A549 (cell line): ENCODE measurements at regions not wholly inside any gene's neighbourhood (a gene's known extent, or its start where the extent isn't known, plus 50 kb on each side); places are given as distances from the start of the nearest gene placed in this dataset.

ENCODE experiments used
- ATAC-seq, 2 experiments: fragments of 200-7000 bp in 1 of 2; fragments of >200 bp in 1 of 2; cut with Nextera tagmentation in 1 of 2; cut with Tn5 transposase in 1 of 2; 3 replicates each; pipeline versions ENCODE4 v1.8.0 to v1.9.1; 2018 to 2020; ENCODE audit warnings: mild to moderate bottlenecking in 1 of 2, moderate library complexity in 1 of 2
- CTCF ChIA-PET: fragments of 300-600 bp; sonication (Branson Sonifier 250); formaldehyde crosslinking; extraction: SDS; loops from one replicate; lab custom pipeline; 2021; ENCODE audit warnings: antibody characterized with exemption, inconsistent platforms; lab: Yijun Ruan, JAX
- POLR2A ChIA-PET: fragments of 350-600 bp; formaldehyde crosslinking; extraction: SDS; loops from one replicate; lab custom pipeline; 2021; ENCODE audit warnings: antibody characterized with exemption, inconsistent platforms; lab: Yijun Ruan, JAX
- DNase-seq, 2 experiments: peaks; one replicate each; pipeline versions ENCODE4 v3.0.0 to v3.0.0-alpha.2; 2011 to 2016; ENCODE audit warnings: low read depth in 1 of 2, low spot score in 1 of 2
- FAIRE-seq: peaks from 2 replicates; lab custom pipeline; 2011; peaks lifted over from hg19 to GRCh38; lab: Jason Lieb, UNC
- H3K27ac ChIP-seq, 2 experiments: fragments of >200 bp; sonication (Bioruptor Twin); formaldehyde crosslinking; 3 replicates each; pipeline ENCODE4 v1.5.1; 2016 to 2017
- H3K4me1 ChIP-seq: fragments of >200 bp; sonication (Bioruptor Twin); formaldehyde crosslinking; 3 replicates; pipeline ENCODE4 v1.6.1; 2016
- H3K4me2 ChIP-seq: fragments of >200 bp; sonication (Bioruptor Twin); formaldehyde crosslinking; 3 replicates; pipeline ENCODE4 v1.6.1; 2016
- H3K4me3 ChIP-seq: fragments of >200 bp; sonication (Bioruptor Twin); formaldehyde crosslinking; 3 replicates; pipeline ENCODE4 v1.5.1; 2016
- H3K9me3 ChIP-seq: fragments of >200 bp; sonication (Bioruptor Twin); formaldehyde crosslinking; 3 replicates; pipeline ENCODE4 v1.6.1; 2016
- BCL3 ChIP-seq: fragments of >200 bp; sonication (Bioruptor Twin); formaldehyde crosslinking; IDR thresholded peaks from 3 replicates; pipeline ENCODE4 v1.6.1; 2016
- CBX2 ChIP-seq: fragments of 200-600 bp; sonication (generic); IDR thresholded peaks from 2 replicates; pipeline ENCODE4 v1.6.1; 2016; ENCODE audit warnings: low read depth, mild to moderate bottlenecking, borderline replicate concordance
- CBX8 ChIP-seq: fragments of 200-600 bp; sonication (generic); IDR thresholded peaks from 2 replicates; pipeline ENCODE4 v1.6.1; 2016
- CEBPB ChIP-seq, 2 experiments: fragments of >200 bp in 1 of 2; sonication (Bioruptor Twin) in 1 of 2; formaldehyde crosslinking in 1 of 2; IDR thresholded peaks; 2 replicates each; pipeline ENCODE4 v1.6.1; 2012 to 2016
- CHD2 ChIP-seq: fragments of 150-350 bp; IDR thresholded peaks from 2 replicates; pipeline ENCODE4 v1.6.1; 2014; ENCODE audit warnings: low read length; ENCODE audit not compliant: partially characterized antibody
- CHD4 ChIP-seq: fragments of 200-600 bp; sonication (generic); IDR thresholded peaks from 2 replicates; pipeline ENCODE4 v1.6.1; 2016; ENCODE audit warnings: antibody characterized with exemption, mild to moderate bottlenecking, borderline replicate concordance
- CTCF ChIP-seq: fragments of >200 bp; sonication (Bioruptor Twin); formaldehyde crosslinking; IDR thresholded peaks from 3 replicates; pipeline ENCODE4 v1.5.1; 2016
- EHF ChIP-seq: fragments of 250-450 bp; sonication (Bioruptor Pico); IDR thresholded peaks from 2 replicates; pipeline ENCODE4 v1.5.0; 2020; ENCODE audit warnings: mild to moderate bottlenecking
- FOSB ChIP-seq: fragments of 250-450 bp; sonication (Bioruptor Pico); IDR thresholded peaks from 2 replicates; pipeline ENCODE4 v1.5.0; 2020; ENCODE audit warnings: mild to moderate bottlenecking, moderate library complexity
- FOSL2 ChIP-seq, 2 experiments: fragments of 450-650 bp in 1 of 2; fragments of >200 bp in 1 of 2; sonication (Bioruptor Twin) in 1 of 2; formaldehyde crosslinking; IDR thresholded peaks; 2 replicates each; pipeline versions ENCODE4 v1.5.0 to v1.6.1; 2016 to 2020; ENCODE audit warnings: mild to moderate bottlenecking in 1 of 2, moderate library complexity in 1 of 2
- HDAC2 ChIP-seq: fragments of 200-600 bp; sonication (generic); IDR thresholded peaks from 2 replicates; pipeline ENCODE4 v1.6.1; 2016
- HOXB13 ChIP-seq: fragments of 250-450 bp; sonication (Bioruptor Pico); IDR thresholded peaks from 2 replicates; pipeline ENCODE4 v1.5.0; 2020; ENCODE audit warnings: low read depth, mild to moderate bottlenecking, moderate library complexity
- JUN ChIP-seq, 2 experiments: fragments of >200 bp; sonication (Bioruptor Twin); formaldehyde crosslinking; IDR thresholded peaks; 2 replicates in 1 of 2; 3 replicates in 1 of 2; pipeline ENCODE4 v1.6.1; 2016 to 2017
- JUNB ChIP-seq: fragments of >200 bp; sonication (Bioruptor Twin); formaldehyde crosslinking; IDR thresholded peaks from 2 replicates; pipeline ENCODE4 v1.6.1; 2016
- MAFK ChIP-seq: fragments of 450-650 bp; IDR thresholded peaks from 2 replicates; pipeline ENCODE4 v1.6.1; 2014; ENCODE audit not compliant: partially characterized antibody
- MAX ChIP-seq: IDR thresholded peaks from 2 replicates; pipeline ENCODE4 v1.6.1; 2012
- MAZ ChIP-seq: fragments of 150-350 bp; IDR thresholded peaks from 2 replicates; pipeline ENCODE4 v1.6.1; 2014; ENCODE audit warnings: antibody characterized with exemption, low read depth, low read length, borderline replicate concordance
- PBX3 ChIP-seq: IDR thresholded peaks from 2 replicates; pipeline ENCODE4 v1.6.1; 2012
- PHF8 ChIP-seq: fragments of 200-600 bp; sonication (generic); IDR thresholded peaks from 2 replicates; pipeline ENCODE4 v1.6.1; 2016; ENCODE audit warnings: low read depth, mild to moderate bottlenecking, antibody characterized with exemption, moderate library complexity, borderline replicate concordance
- SREBF2 ChIP-seq: fragments of 450-650 bp; IDR thresholded peaks from 2 replicates; pipeline ENCODE4 v1.6.1; 2014; ENCODE audit warnings: mild to moderate bottlenecking, moderate library complexity
- TP53 ChIP-seq: fragments of 250-450 bp; sonication (Bioruptor Pico); IDR thresholded peaks from 2 replicates; pipeline ENCODE4 v1.5.0; 2021; ENCODE audit warnings: mild to moderate bottlenecking, moderate library complexity
- ZFP36 ChIP-seq: fragments of 450-650 bp; IDR thresholded peaks from 2 replicates; pipeline ENCODE4 v1.6.1; 2014; ENCODE audit warnings: borderline replicate concordance; ENCODE audit not compliant: partially characterized antibody
- ZSCAN20 ChIP-seq: fragments of 250-450 bp; sonication (Bioruptor Pico); IDR thresholded peaks from 2 replicates; pipeline ENCODE4 v1.8.0; 2022; ENCODE audit warnings: mild to moderate bottlenecking, moderate library complexity
- WGBS: methylation state at CpG from one replicate; pipeline ENCODE4 v1.1.6; 2017; ENCODE audit errors: missing lambda C conversion rate; 5-methylcytosine and 5-hydroxymethylcytosine counted together

DNA sequence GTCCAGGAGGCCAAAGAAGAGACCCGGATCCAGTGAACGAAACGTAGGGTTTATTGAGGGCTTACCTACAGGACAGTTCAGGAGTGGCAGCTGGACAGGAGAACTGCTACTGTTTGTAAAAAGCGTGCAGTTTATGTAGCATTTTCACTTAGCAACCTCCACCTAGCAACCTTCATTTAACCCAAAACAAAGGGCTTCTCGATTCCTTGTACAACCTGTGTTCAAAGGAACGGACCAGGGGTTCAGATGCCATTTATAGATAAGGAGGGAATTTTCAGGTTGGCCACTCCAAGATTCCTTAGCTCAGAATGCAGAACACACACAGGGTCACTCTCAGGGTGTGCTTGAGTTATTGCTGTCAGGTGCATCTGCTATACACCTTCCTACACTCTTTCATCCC, 65.1 kb upstream of the YWHAQ start:
- peak overlapping the region; percentile 6 to 10; a peak in 1 of 6 replicates for H3K27ac ChIP-seq
- ATAC-seq: peak in 1 of 2 experiments; percentile 15; a peak in 3 of 6 replicates
- WGBS: 70% methylated on average over 6 of the region's 6 CpGs
- H3K4me2 ChIP-seq: no peak overlapping the region; the same call in 2 of the 3 replicates
- no peaks in the 10 kb centered on the region for H3K9me3 ChIP-seq
- peak in 1 of 2 experiments; percentile 48 for DNase-seq
- ChIA-PET POLR2A (no interaction called here), CTCF (interaction anchor here (0.7 to 1.8 kb wide), 7 partner anchors 9 to 85 kb away, joined by 3 to 9 read pairs (median 3); no protein-coding TSS in a partner anchor)
- no peak for TF ChIP-seq HDAC2
- H3K4me3 ChIP-seq: no peak overlapping the region
- FAIRE-seq: no peak
- peaks cover 34% of the 10 kb centered on the region for H3K4me1 ChIP-seq

DNA sequence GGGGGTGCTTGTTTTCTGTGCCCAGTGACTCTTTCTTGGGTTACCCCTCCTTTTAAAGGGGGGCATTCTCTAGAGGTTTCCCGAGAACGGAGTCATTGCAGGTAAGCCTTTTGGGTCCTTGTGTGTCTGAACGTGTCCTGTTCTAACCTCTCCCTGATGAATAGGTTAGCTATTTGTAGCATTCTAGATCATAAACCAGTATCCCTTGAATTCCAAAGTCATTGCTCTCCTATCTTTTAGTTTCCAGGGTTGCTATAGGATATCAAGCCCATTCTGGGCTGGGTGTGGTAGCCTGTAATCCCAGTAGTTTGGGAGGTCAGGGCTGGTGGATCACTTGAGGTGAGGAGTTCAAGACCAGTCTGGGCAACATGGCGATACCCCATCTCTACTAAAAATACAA, 65.9 kb upstream of the YWHAQ start:
- POLR2A ChIA-PET: no interaction called here
- Histone ChIP-seq H3K4me2 (no peak overlapping the region; the same call in 2 of the 3 replicates), H3K9me3 (no peaks in the 10 kb centered on the region)
- FAIRE-seq: no peak
- DNase-seq: no peak
- no peak for ATAC-seq
- TF ChIP-seq MAX (no peak), TP53 (CRISPR knock-in tag) (no peak), FOSB (no peak), MAZ (no peak), EHF (CRISPR knock-in tag) (no peak), FOSL2 (IDR thresholded peaks at IDR 0.05) (no peak), FOSL2 (CRISPR knock-in tag; IDR thresholded peaks at IDR 0.05) (no peak), CBX8 (no peak), JUN (IDR thresholded peaks at IDR 0.05) (no peak)
- TF ChIP-seq, all 56 proteins: peak for 0
- CTCF ChIA-PET: interaction anchor here (1.2 to 1.7 kb wide), 5 partner anchors 8 to 74 kb away, joined by 3 to 5 read pairs (median 4); no protein-coding TSS in a partner anchor
- WGBS: 78% methylated on average over 4 of the region's 4 CpGs
- Histone ChIP-seq H3K4me1 (peaks cover 35% of the 10 kb centered on the region), H3K4me3 (no peak overlapping the region), H3K27ac (peak overlapping the region; percentile 29 to 91; a peak in 3 of 6 replicates)

DNA sequence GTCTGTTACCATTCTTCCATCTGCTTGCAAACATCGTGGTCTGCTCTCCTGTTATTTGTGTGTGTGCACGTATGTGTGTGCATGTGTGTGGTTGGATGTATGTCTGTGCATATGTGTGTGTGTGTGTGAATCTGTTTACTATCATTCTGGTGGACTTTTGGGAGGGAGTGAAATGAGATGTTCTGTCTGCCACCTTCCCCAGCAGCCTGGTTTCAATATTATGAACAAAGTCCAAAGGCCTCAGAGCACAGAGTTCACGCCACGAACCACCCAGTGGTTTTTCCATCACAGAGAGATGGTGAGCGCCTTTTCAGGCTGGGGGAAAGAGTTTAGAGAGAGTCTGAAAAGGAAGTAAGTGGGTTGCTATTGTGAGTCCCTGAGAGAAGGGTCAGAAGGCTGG, 67.1 kb upstream of the YWHAQ start:
- no peak for FAIRE-seq
- WGBS: 85% methylated on average over 5 of the region's 5 CpGs
- ChIA-PET CTCF (interaction anchor here (1.2 to 1.8 kb wide), 3 partner anchors 9 to 72 kb away, joined by 3 to 7 read pairs (median 5); no protein-coding TSS in a partner anchor), POLR2A (no interaction called here)
- Histone ChIP-seq H3K9me3 (no peaks in the 10 kb centered on the region), H3K4me1 (peaks cover 40% of the 10 kb centered on the region), H3K4me2 (no peak overlapping the region), H3K27ac (peak overlapping the region; percentile 44 to 91; a peak in 3 of 6 replicates), H3K4me3 (no peak overlapping the region)
- no peak for DNase-seq
- ATAC-seq: no peak
- TF ChIP-seq CBX2: no peak
- no peak for TF ChIP-seq ZSCAN20 (CRISPR knock-in tag)
- no peak for TF ChIP-seq CBX8
- TF ChIP-seq CTCF: no peak

GRCh38 chr2:9699139-9700108, 68.6 kb upstream of the YWHAQ start:
- 57% methylated on average over 15 of the region's 15 CpGs for WGBS
- ATAC-seq: no peak
- H3K4me2 ChIP-seq: peak overlapping the region; percentile 26; the same call in 2 of the 3 replicates
- no peak for FAIRE-seq
- POLR2A ChIA-PET: interaction anchor here (1.4 kb wide), 1 partner anchor 69 kb away, joined by 6 read pairs; the partner anchor contains the start of gene YWHAQ
- TF ChIP-seq CHD4 (no peak), FOSL2 (IDR thresholded peaks at IDR 0.05) (peak; percentile 59; the same call in 1 of the 2 replicates), FOSL2 (CRISPR knock-in tag; IDR thresholded peaks at IDR 0.05) (peak; percentile 79), MAX (peak; percentile 74), MAFK (peak; percentile 87), PHF8 (no peak), JUNB (no peak), SREBF2 (no peak), BCL3 (no peak), TP53 (CRISPR knock-in tag) (no peak), PBX3 (no peak), ZFP36 (no peak), CEBPB (IDR thresholded peaks at IDR 0.05) (no peak), HOXB13 (CRISPR knock-in tag) (no peak), CHD2 (no peak)
- CTCF ChIA-PET: interaction anchor here (0.9 to 1.8 kb wide), 6 partner anchors 10 to 144 kb away, joined by 3 to 7 read pairs (median 4); partner anchors contain the start of gene ADAM17
- H3K4me3 ChIP-seq: no peak overlapping the region
- DNase-seq: peak; percentile 61 to 68
- H3K4me1 ChIP-seq: peaks cover 52% of the 10 kb centered on the region
- H3K27ac ChIP-seq: peak overlapping the region; percentile 74 to 91
- no peaks in the 10 kb centered on the region for H3K9me3 ChIP-seq
